CD1c-positive myeloid dendritic cell (primary cell): ENCODE measurements at regions not wholly inside any gene's neighbourhood (a gene's known extent, or its start where the extent isn't known, plus 50 kb on each side); places are given as distances from the start of the nearest gene placed in this dataset.
"Not testable (repeated sequence)": the region's sequence is repeated elsewhere in the genome, so short reads cannot be mapped to it uniquely, and the experiment has no call there.

Source experiments
- DNase-seq: peaks from one replicate; pipeline ENCODE4 v3.0.0-alpha.2; 2016; ENCODE audit errors: extremely low spot score

- DNase-seq, result no peak
These were observed 206.9 kb downstream of the ICOS start for GRCh38 chr2:204143216-204144014.

DNA sequence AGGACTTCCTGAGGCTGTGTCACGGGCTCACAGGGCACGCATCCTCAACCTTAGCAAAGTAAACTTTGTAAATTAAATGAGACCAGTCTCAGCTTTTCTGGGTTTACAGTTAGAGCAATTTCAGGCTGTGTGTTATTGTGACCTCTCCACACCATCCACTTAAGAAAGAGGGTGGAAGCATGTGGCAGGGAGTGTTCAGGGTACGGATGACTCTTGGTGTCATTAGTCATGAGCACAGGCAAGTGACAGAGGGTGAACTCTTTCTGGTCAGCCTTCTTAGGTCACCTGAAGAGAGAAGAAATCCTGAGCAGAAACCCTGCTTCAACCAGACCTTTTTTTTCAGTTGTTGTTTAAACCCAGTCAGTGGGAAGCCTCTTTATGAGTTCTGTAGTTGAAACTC, 207.9 kb downstream of the ICOS start:
- no peak for DNase-seq

- DNase-seq, result peak; percentile 84
These were observed 208.7 kb downstream of the ICOS start for GRCh38 chr2:204145263-204145751.

GRCh38 chr2:204145791-204146190, 209.2 kb downstream of the ICOS start:
- DNase-seq, result no peak

- not testable (repeated sequence) for DNase-seq
These were observed 210.5 kb downstream of the ICOS start for GRCh38 chr2:204147040-204147439.

- no peak for DNase-seq
These were observed 214.2 kb downstream of the ICOS start for GRCh38 chr2:204150721-204151120.

GRCh38 chr2:204152616-204153015, 216.1 kb downstream of the ICOS start:
- no peak for DNase-seq

- DNase-seq, result no peak
These were observed 218.3 kb downstream of the ICOS start for GRCh38 chr2:204154863-204155262.

DNA sequence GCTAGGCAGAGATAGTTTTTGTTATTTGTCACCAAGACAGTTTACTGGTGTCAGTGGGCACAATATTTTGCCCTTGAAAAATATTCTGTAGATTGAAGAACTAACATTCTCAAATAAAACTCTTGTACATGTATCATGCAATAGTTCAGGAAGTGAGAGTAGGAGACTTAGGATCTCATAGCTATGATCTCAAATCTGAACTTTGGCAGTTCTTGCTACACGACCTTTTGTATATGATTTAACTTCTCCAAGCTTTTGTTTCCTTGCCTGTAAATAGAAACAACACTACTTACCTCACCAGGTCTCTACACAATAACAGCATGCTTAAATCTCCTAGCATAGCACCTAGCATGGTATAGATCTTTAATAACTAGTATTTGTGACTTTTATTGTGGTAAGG, 219.9 kb downstream of the ICOS start:
- no peak for DNase-seq

DNA sequence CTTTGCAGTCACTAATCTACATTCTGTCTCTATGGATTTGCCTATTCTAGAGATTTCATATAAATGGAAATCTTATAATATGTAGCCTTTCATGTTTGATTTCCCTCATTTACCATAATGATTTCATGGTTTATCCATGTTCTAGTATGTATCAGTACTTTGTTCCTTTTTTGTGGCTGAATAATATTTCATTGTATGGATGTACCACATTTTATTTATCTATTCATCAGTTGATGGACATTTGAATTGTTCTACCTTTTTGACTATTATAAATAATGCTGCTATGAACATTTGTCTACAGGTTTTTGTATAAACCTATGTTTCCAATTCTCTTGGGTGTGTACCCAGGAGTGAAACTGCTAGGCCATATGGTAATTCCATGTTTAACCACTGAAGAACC, 221.1 kb downstream of the ICOS start:
- DNase-seq, result no peak

GRCh38 chr2:204159526-204159925, 223.0 kb downstream of the ICOS start:
- no peak for DNase-seq

DNA sequence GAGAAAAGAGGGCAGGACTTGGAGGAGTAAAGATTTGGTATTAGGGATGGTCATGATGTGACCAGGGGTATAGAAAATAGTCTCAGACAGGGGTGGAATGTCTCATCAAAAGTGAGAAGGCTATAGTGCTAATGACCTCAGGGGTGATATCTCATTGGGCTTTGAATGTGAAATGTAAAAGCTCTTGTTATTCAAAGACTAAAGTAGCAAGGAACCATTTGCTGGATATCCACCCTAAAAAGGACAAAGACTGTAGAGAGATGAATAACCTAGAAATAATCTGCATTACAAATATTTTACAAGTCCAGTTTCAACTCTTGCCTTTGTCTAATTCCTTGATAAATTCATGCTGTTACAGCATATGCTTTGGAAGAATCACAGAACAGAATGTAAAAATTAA, 224.4 kb downstream of the ICOS start:
- no peak for DNase-seq

DNA sequence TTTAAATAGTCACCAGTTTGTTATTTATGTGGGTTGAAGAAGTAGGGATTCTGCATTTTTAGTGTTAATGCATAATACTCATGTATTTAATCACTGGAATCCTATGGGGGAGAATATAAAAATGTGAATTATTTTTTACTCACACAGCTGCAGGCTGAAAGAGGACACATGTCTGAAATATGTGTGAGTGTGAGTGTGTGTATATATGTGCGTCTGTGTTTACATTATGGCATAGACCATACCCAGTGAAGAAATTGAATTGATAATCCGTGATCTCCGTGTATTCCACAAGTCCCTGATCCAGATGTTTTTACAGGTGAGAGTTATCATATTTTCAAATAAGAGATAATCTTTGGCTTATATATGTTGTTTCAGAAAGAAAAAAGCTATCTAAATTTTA, 225.3 kb downstream of the ICOS start:
- no peak for DNase-seq

- DNase-seq, result no peak
These were observed 230.4 kb downstream of the ICOS start for GRCh38 chr2:204166961-204167360.

- not testable (repeated sequence) for DNase-seq
These were observed 231.1 kb downstream of the ICOS start for GRCh38 chr2:204167670-204168069.

DNA sequence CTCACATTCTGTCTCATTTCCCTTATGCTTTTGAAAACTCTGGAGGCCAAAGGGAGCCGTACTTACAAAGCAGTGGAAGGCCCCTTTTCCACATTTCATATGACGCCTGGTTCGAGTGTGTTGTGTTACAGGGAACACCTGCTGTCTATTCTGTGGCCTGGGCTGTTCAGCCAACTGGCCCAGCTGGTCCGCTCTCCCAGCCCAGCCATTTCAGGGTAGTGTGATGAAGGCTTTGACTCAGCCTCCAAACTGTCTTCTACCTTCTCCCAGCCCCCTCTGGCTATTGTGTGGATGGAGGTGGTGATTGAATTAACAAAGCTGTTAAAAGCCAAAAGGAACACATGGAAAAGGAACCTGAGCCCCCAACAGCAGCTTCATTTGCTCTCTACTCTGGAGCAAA, 233.8 kb downstream of the ICOS start:
- no peak for DNase-seq

- no peak for DNase-seq
These were observed 235.0 kb downstream of the ICOS start for GRCh38 chr2:204171432-204172144.

GRCh38 chr2:204172145-204172600, 235.6 kb downstream of the ICOS start:
- DNase-seq, result no peak

DNA sequence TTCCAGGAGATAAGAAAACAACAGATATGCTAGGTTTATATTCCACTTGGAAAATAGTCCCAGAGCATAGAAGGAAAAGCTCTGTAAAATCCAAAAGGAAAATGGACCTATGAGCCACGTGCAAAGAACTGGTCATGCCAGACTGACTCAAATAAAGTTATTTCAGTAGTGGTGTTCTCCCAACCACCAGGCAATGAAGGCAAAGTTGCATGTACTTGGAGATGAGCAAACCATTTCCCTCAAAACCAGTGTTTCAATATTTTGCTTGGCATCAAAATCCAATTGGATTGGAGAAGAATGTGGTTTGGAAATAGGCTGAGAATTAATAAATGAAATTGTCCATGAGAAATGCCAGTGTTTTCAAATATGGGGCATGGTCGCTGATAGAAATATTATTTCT, 237.5 kb downstream of the ICOS start:
- no peak for DNase-seq

DNA sequence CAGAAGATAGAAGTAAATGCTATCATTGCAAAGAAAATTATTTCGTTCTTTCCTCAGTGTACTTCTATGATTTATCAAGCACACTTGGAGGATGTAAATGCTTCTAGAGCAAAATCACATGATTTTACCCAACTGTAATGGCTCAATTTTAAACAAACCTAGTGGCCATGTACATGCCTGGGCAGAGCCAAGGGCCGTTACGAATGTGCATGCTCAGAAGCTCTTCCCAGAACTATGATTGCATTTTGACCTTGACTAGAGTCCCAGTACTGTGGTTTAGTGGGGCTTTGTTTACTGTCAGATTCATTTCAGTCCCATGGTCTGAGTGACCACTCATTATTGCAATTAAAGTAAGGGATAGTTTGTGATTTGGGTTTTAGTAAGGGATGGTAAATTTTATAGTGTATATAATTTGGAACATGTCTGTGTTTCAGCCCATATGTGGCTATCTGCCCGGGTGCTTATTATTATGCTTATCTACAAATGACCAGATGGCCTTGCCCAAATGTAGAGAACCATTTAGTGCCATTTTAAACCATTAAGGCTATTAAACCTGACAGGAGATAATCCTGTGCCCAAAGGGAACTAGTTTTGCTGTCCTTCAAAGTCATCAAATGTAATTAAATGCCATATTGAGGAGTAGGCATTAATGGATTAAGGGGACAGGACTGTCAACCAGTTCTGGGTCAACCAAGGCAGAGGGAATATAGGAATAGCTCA, 239.1 kb downstream of the ICOS start:
- DNase-seq, result no peak

- no peak for DNase-seq
These were observed 239.7 kb downstream of the ICOS start for GRCh38 chr2:204176306-204176705.

DNA sequence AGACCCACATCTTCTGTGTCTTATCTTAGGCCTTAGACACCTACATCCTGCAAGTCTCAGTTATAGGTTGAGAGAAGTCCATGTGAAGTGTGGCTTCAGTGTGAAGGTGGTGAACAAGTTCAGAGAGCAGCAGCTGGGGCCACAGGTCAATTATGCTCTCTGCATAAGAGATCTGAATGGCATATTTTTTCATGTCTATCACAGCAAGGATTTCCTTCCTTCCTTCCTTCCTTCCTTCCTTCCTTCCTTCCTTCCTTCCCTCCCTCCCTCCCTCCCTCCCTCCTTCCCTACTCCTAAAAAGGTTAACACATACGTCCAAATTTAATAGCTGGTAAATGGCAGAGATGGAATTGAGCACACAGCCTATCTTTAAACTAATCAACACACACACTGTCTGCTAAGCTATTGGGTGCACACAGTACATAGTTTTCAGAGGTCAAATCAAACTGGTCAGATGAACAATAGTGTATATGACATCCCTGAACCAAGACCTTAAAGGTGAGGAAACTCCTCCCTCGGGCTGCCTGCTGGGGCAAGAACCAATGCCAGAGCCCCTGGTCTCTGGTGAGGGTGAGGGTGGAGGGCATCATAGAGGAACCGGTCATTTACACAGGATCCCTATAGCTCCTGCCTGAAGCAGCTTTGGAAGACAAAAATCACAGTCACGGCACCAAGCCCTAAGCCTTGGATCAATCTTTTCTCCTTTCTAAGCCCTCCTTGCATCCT, 240.9 kb downstream of the ICOS start:
- DNase-seq, result no peak
